Mucosa of rectum (tissue), 2 donors: ENCODE measurements at regions not wholly inside any gene's neighbourhood (a gene's known extent, or its start where the extent isn't known, plus 50 kb on each side); places are given as distances from the start of the nearest gene placed in this dataset.

Experiments
- H3K27ac ChIP-seq, 2 donors: one replicate each; pipeline ENCODE4 v1.7.0; 2013; ENCODE audit warnings: inconsistent platforms in 2 of 2, low read depth in 2 of 2, low read length in 2 of 2
- H3K27me3 ChIP-seq, 2 donors: one replicate each; pipeline ENCODE4 v1.7.0; 2013; ENCODE audit warnings: low read length in 2 of 2; ENCODE audit not compliant: control insufficient read depth in 2 of 2, insufficient read depth in 2 of 2
- H3K36me3 ChIP-seq, 2 donors: one replicate each; pipeline ENCODE4 v1.7.0; 2013; ENCODE audit warnings: low read length in 2 of 2; ENCODE audit not compliant: control insufficient read depth in 2 of 2, insufficient read depth in 2 of 2
- H3K4me1 ChIP-seq, 2 donors: one replicate each; pipeline ENCODE4 v1.7.0; 2013; ENCODE audit warnings: low read length in 2 of 2, mild to moderate bottlenecking in 1 of 2; ENCODE audit not compliant: control insufficient read depth in 2 of 2, insufficient read depth in 2 of 2
- H3K4me3 ChIP-seq, 2 donors: one replicate each; pipeline ENCODE4 v1.7.0; 2013; ENCODE audit warnings: low read length in 2 of 2
- H3K9ac ChIP-seq, 2 donors: one replicate each; pipeline ENCODE4 v1.7.0; 2013; ENCODE audit warnings: low read length in 2 of 2, low read depth in 1 of 2, mild to moderate bottlenecking in 1 of 2
- H3K9me3 ChIP-seq, 2 donors: one replicate each; pipeline ENCODE4 v1.7.0; 2013; ENCODE audit warnings: low read length in 2 of 2; ENCODE audit not compliant: control insufficient read depth in 2 of 2
- donor health status: healthy.
- donor health status: Normal muscosa, but diverticular disease.

- Histone ChIP-seq H3K4me1 (no peaks in the 10 kb centered on the region), H3K36me3 (no peaks in the 10 kb centered on the region), H3K9ac (no peak overlapping the region), H3K27ac (no peak overlapping the region), H3K27me3 (no peaks in the 10 kb centered on the region), H3K4me3 (no peak overlapping the region), H3K9me3 (no peaks in the 10 kb centered on the region)
Observed at GRCh38 chr18:51957001-51957400, 383.0 kb upstream of the DCC start.

GRCh38 chr18:51980101-51980500 is 359.9 kb upstream of the DCC start:
- Histone ChIP-seq H3K27ac (no peak overlapping the region), H3K9me3 (no peaks in the 10 kb centered on the region), H3K27me3 (no peaks in the 10 kb centered on the region), H3K4me1 (no peaks in the 10 kb centered on the region), H3K36me3 (no peaks in the 10 kb centered on the region), H3K4me3 (no peak overlapping the region), H3K9ac (no peak overlapping the region)

GRCh38 chr18:51988277-51988676 is 351.7 kb upstream of the DCC start:
- Histone ChIP-seq H3K27me3 (no peaks in the 10 kb centered on the region), H3K36me3 (no peaks in the 10 kb centered on the region), H3K4me1 (no peaks in the 10 kb centered on the region), H3K9ac (no peak overlapping the region), H3K27ac (no peak overlapping the region), H3K4me3 (no peak overlapping the region), H3K9me3 (no peaks in the 10 kb centered on the region)

- no peaks in the 10 kb centered on the region for H3K9me3 ChIP-seq
- H3K4me1 ChIP-seq: no peaks in the 10 kb centered on the region
- H3K4me3 ChIP-seq: no peak overlapping the region
- H3K27ac ChIP-seq: no peak overlapping the region
- no peaks in the 10 kb centered on the region for H3K36me3 ChIP-seq
- no peaks in the 10 kb centered on the region for H3K27me3 ChIP-seq
- H3K9ac ChIP-seq: no peak overlapping the region
Observed at GRCh38 chr18:51997129-51997528, 342.9 kb upstream of the DCC start.

GRCh38 chr18:51998066-51998465 is 341.9 kb upstream of the DCC start:
- no peak overlapping the region for H3K27ac ChIP-seq
- H3K27me3 ChIP-seq: no peaks in the 10 kb centered on the region
- H3K9me3 ChIP-seq: no peaks in the 10 kb centered on the region
- no peaks in the 10 kb centered on the region for H3K36me3 ChIP-seq
- no peak overlapping the region for H3K9ac ChIP-seq
- H3K4me1 ChIP-seq: no peaks in the 10 kb centered on the region
- H3K4me3 ChIP-seq: no peak overlapping the region

- Histone ChIP-seq H3K27ac (no peak overlapping the region), H3K4me3 (no peak overlapping the region), H3K9ac (no peak overlapping the region), H3K36me3 (no peaks in the 10 kb centered on the region), H3K4me1 (no peaks in the 10 kb centered on the region), H3K9me3 (no peaks in the 10 kb centered on the region), H3K27me3 (no peaks in the 10 kb centered on the region)
Observed at GRCh38 chr18:51998711-51999110, 341.3 kb upstream of the DCC start.

- no peaks in the 10 kb centered on the region for H3K4me1 ChIP-seq
- no peak overlapping the region for H3K27ac ChIP-seq
- no peaks in the 10 kb centered on the region for H3K36me3 ChIP-seq
- H3K4me3 ChIP-seq: no peak overlapping the region
- H3K27me3 ChIP-seq: no peaks in the 10 kb centered on the region
- H3K9me3 ChIP-seq: no peaks in the 10 kb centered on the region
- H3K9ac ChIP-seq: no peak overlapping the region
Observed at GRCh38 chr18:51999351-51999750, 340.6 kb upstream of the DCC start.

- Histone ChIP-seq H3K9me3 (no peaks in the 10 kb centered on the region), H3K9ac (no peak overlapping the region), H3K4me1 (no peaks in the 10 kb centered on the region), H3K36me3 (no peaks in the 10 kb centered on the region), H3K27me3 (no peaks in the 10 kb centered on the region), H3K27ac (no peak overlapping the region), H3K4me3 (no peak overlapping the region)
Observed at GRCh38 chr18:52000435-52000834, 339.6 kb upstream of the DCC start.

GRCh38 chr18:52001106-52001505 is 338.9 kb upstream of the DCC start:
- no peaks in the 10 kb centered on the region for H3K9me3 ChIP-seq
- no peak overlapping the region for H3K9ac ChIP-seq
- no peaks in the 10 kb centered on the region for H3K27me3 ChIP-seq
- H3K4me1 ChIP-seq: no peaks in the 10 kb centered on the region
- no peaks in the 10 kb centered on the region for H3K36me3 ChIP-seq
- no peak overlapping the region for H3K4me3 ChIP-seq
- H3K27ac ChIP-seq: no peak overlapping the region

GRCh38 chr18:52002600-52002999 is 337.4 kb upstream of the DCC start:
- Histone ChIP-seq H3K27ac (no peak overlapping the region), H3K27me3 (no peaks in the 10 kb centered on the region), H3K36me3 (no peaks in the 10 kb centered on the region), H3K4me3 (no peak overlapping the region), H3K4me1 (no peaks in the 10 kb centered on the region), H3K9me3 (no peaks in the 10 kb centered on the region), H3K9ac (no peak overlapping the region)

GRCh38 chr18:52007105-52007504 is 332.9 kb upstream of the DCC start:
- Histone ChIP-seq H3K9ac (no peak overlapping the region), H3K9me3 (no peaks in the 10 kb centered on the region), H3K36me3 (no peaks in the 10 kb centered on the region), H3K27me3 (no peaks in the 10 kb centered on the region), H3K4me1 (no peaks in the 10 kb centered on the region), H3K27ac (no peak overlapping the region), H3K4me3 (no peak overlapping the region)
